GM13976 (cell line): ENCODE measurements at regions not wholly inside any gene's neighbourhood (a gene's known extent, or its start where the extent isn't known, plus 50 kb on each side); places are given as distances from the start of the nearest gene placed in this dataset.

Experiments used
- DNase-seq: peaks from one replicate; pipeline ENCODE4 v3.0.0; 2012; ENCODE audit warnings: low spot score
- in situ Hi-C: fragments of 300-500 bp; cut with MboI; formaldehyde crosslinking; loops from one replicate; pipeline ENCODE4 v1.12.0; 2022; ENCODE audit warnings: low sequenced_read_pairs, mixed read lengths, inconsistent platforms; ENCODE audit not compliant: unreplicated experiment
- TF ChIP-seq, protein P1 (sequence below): IDR thresholded peaks from 2 replicates; pipeline ENCODE4 v1.5.1; 2012; ENCODE audit warnings: borderline replicate concordance, mild to moderate bottlenecking; ENCODE audit not compliant: insufficient read depth; ENCODE audit errors: extremely low read depth, missing control alignments, control extremely low read depth

- in situ Hi-C loops, result no loop called here
- no peak for DNase-seq
- TF ChIP-seq, protein P1, sequence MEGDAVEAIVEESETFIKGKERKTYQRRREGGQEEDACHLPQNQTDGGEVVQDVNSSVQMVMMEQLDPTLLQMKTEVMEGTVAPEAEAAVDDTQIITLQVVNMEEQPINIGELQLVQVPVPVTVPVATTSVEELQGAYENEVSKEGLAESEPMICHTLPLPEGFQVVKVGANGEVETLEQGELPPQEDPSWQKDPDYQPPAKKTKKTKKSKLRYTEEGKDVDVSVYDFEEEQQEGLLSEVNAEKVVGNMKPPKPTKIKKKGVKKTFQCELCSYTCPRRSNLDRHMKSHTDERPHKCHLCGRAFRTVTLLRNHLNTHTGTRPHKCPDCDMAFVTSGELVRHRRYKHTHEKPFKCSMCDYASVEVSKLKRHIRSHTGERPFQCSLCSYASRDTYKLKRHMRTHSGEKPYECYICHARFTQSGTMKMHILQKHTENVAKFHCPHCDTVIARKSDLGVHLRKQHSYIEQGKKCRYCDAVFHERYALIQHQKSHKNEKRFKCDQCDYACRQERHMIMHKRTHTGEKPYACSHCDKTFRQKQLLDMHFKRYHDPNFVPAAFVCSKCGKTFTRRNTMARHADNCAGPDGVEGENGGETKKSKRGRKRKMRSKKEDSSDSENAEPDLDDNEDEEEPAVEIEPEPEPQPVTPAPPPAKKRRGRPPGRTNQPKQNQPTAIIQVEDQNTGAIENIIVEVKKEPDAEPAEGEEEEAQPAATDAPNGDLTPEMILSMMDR, result no peak
These were observed 110.0 kb upstream of the SSTR4 start for GRCh38 chr20:22924949-22925612.

- TF ChIP-seq, protein P1, result no peak
- in situ Hi-C loops, result no loop called here
- DNase-seq, result no peak
These were observed 109.5 kb upstream of the SSTR4 start for GRCh38 chr20:22925613-22925983.

DNA sequence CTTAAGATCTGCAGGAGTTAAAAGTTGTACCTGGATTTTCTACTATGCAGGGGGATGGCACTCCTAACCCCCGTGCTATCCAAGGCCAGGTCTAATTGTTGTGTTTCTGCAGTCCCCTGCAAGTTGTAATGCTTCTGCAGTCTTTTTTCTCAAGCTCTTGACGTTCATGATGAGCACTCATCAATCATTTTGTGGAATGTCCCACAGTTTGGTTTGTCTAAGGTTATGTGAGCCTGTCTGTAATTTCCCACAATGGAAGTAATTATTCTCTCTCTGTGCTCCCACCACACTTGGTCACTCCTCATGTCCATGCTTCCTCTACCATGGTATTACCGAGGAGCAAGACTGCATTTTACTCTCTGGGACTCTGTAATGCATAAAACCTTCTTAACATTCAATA, 107.6 kb upstream of the SSTR4 start:
- no peak for DNase-seq
- in situ Hi-C loops, result no loop called here
- TF ChIP-seq, protein P1, result no peak

DNA sequence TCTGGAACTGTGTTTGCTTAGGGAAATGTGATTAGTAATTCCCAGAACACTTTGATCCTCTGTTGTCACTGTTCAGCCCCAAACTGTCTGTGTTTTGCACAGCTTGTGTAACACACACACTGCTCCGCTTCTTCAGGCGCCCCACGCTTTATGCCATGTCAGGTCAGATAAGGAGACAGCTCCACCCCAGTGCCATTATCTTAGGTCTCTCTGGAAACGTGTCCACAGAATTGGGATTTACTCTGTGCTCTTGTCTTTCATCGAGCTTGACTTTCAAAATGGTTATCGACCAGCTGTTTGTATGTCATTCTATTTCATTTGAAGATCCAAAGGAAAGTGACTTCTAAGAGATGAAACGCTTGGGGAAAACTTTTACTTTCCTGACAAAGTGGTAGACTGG, 106.4 kb upstream of the SSTR4 start:
- DNase-seq, result no peak
- TF ChIP-seq, protein P1, result no peak
- in situ Hi-C loops, result no loop called here

GRCh38 chr20:22929661-22930060, 105.5 kb upstream of the SSTR4 start:
- in situ Hi-C loops, result no loop called here
- TF ChIP-seq, protein P1, result no peak
- DNase-seq, result no peak

DNA sequence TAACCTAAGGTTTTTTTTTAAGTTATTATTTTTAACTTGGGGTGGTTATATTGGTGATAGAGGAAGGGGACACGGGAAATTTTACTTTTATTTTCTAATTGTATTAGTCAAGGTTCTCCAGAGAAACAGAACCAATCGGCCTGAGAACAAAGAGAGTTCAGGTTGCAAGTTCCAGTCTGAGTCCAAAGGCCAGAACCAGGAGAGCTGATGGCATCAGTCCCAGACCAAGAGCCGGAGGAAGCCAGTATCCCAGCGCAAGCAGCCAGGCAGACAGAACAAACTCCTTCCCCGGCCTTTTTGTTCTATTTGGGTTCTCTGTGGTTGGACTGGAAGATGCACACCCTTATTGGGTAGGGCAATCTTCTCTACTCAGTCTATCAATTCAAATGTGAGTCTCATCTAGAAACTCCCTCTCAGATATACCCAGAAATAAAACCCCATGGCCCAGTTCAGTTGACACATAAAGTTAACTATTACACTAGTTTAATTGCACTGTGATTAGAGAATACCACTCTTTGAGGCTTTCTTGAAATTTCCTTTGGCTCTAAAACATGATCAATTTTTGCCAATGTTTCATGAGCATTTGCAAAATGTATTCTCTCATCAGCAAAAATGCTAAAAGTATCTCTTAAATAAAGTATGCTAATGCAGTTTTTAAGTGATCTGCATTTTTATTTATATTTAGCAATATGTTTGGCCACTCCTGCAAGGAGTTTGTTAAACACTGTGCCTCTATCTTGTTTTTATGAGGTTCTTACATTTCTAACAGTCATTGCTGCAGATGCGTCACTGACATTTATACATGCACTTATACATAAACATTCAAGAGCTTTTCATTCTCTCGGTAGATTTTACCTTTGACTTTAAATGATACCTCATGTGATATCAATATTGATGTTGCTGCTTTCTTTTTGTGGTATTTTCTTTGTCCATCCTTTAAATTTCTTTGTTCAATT, 103.2 kb upstream of the SSTR4 start:
- no peak for DNase-seq
- in situ Hi-C loops, result no loop called here
- TF ChIP-seq, protein P1, result no peak
